ENCODE measurements at regions not wholly inside any gene's neighbourhood (a gene's known extent, or its start where the extent isn't known, plus 50 kb on each side); places are given as distances from the start of the nearest gene placed in this dataset.

- TF ChIP-seq ZBED4 (CRISPR knock-in tag; IDR thresholded peaks at IDR 0.05; ENCODE audit: borderline replicate concordance) (no peak), MEIS1 (CRISPR knock-in tag; IDR thresholded peaks at IDR 0.05; ENCODE audit: borderline replicate concordance) (no peak), TCF7 (IDR thresholded peaks at IDR 0.05; ENCODE audit: low read depth) (no peak), ZNF782 (CRISPR knock-in tag; IDR thresholded peaks at IDR 0.05; ENCODE audit: borderline replicate concordance) (no peak), ETV6 (CRISPR knock-in tag; conservative IDR thresholded peaks at IDR 0.05) (no peak)
- TF ChIP-seq, protein P1, sequence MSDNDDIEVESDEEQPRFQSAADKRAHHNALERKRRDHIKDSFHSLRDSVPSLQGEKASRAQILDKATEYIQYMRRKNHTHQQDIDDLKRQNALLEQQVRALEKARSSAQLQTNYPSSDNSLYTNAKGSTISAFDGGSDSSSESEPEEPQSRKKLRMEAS (IDR thresholded peaks at IDR 0.05): no peak
Measured at GRCh38 chr3:134711284-134711683, 60.5 kb upstream of the KY start (continued).

GRCh38 chr3:134713671-134714070 is 62.8 kb upstream of the KY start:
- Histone ChIP-seq H3K79me2 (ENCODE audit: insufficient read depth, low read length) (no peaks in the 10 kb centered on the region), H3K27ac (ENCODE audit: extremely low read length, insufficient read depth, low read length) (no peak overlapping the region), H3K9me3 (ENCODE audit: low read length) (no peaks in the 10 kb centered on the region), H4K20me1 (ENCODE audit: insufficient read depth, low read length) (no peaks in the 10 kb centered on the region), H3K27me3 (ENCODE audit: control insufficient read depth in 1 of 2, insufficient read depth in 2 of 2, low read length in 2 of 2) (0 out of 5 replicates have a peak, but pooled peaks cover 0 to 5% of the 10 kb centered on the region in 2 experiments), H3K36me3 (replicated peaks in 1 of 2; ENCODE audit: control insufficient read depth in 1 of 2, insufficient read depth in 2 of 2, low read length in 2 of 2) (no peaks in the 10 kb centered on the region), H3K4me1 (ENCODE audit: insufficient read depth, low read length) (no peaks in the 10 kb centered on the region), H3K4me3 (replicated peaks in 1 of 3; ENCODE audit: insufficient read depth in 1 of 3, low read depth in 2 of 3, low read length in 3 of 3) (no peak overlapping the region), H2AFZ (ENCODE audit: low read length) (no peak overlapping the region), H3K4me2 (ENCODE audit: low read depth, low read length) (no peak overlapping the region), H3K9ac (ENCODE audit: insufficient read depth, low read depth, low read length) (no peak overlapping the region)
- DNase-seq (ENCODE audit: low spot score) (no peak), ATAC-seq (no peak), FAIRE-seq (no peak)
- POLR2A ChIA-PET: no interaction called here
- CTCF ChIA-PET (ENCODE audit: low intra/inter-chr PET ratio, low total read pairs): no interaction called here
- 11% methylated on average over 3 of the region's 3 CpGs for WGBS (ENCODE audit: low lambda C conversion rate)
- no peak for TF ChIP-seq PHF8 (CRISPR knock-in tag; IDR thresholded peaks at IDR 0.05)
- intact Hi-C loops (cut with micrococcal nuclease; ENCODE audit: unreplicated experiment): no loop called here
- in situ Hi-C loops (cut with HindIII; ENCODE audit: extremely low pct_ligation_motif_present, low pct_unique_long_range_greater_than_20kb): no loop called here
- BruUV-seq (replicated peaks): no TSS peak

Measured in HepG2 (cell line).